Activated CD4-positive, alpha-beta T cell treated with anti-CD3 and anti-CD28 coated beads, Interleukin-2, amount 10 ng/mL, durations not matched to agents 7 days and 5 days (primary cell): ENCODE measurements at regions not wholly inside any gene's neighbourhood (a gene's known extent, or its start where the extent isn't known, plus 50 kb on each side); places are given as distances from the start of the nearest gene placed in this dataset.
"Not testable (repeated sequence)": the region's sequence is repeated elsewhere in the genome, so short reads cannot be mapped to it uniquely, and the experiment has no call there.

Source experiments
- CTCF ChIA-PET: fragments of 350-600 bp; sonication (Branson Sonifier 250); formaldehyde crosslinking; loops from one replicate; lab custom pipeline; 2021; ENCODE audit warnings: antibody characterized with exemption; lab: Charles Lee
- POLR2A ChIA-PET: fragments of 350-600 bp; sonication (Branson Sonifier 250); formaldehyde crosslinking; loops from one replicate; lab custom pipeline; 2021; ENCODE audit warnings: antibody characterized with exemption; lab: Charles Lee
- DNase-seq: peaks from one replicate; pipeline ENCODE4 v3.0.0-alpha.2; 2020
- H3K27ac Mint-ChIP-seq: one replicate; pipeline ENCODE4 v1.8.0; 2021; ENCODE audit warnings: mild to moderate bottlenecking, moderate library complexity, mixed read lengths
- H3K27me3 Mint-ChIP-seq: one replicate; pipeline ENCODE4 v1.8.0; 2021; ENCODE audit warnings: mixed read lengths
- H3K36me3 Mint-ChIP-seq: one replicate; pipeline ENCODE4 v1.8.0; 2021; ENCODE audit warnings: low read depth, mixed read lengths
- H3K4me1 Mint-ChIP-seq: one replicate; pipeline ENCODE4 v1.8.0; 2021; ENCODE audit warnings: mixed read lengths
- H3K4me3 Mint-ChIP-seq: one replicate; pipeline ENCODE4 v1.8.0; 2021; ENCODE audit warnings: mild to moderate bottlenecking, moderate library complexity, mixed read lengths
- H3K9me3 Mint-ChIP-seq: one replicate; pipeline ENCODE4 v1.8.0; 2021; ENCODE audit warnings: mixed read lengths

DNA sequence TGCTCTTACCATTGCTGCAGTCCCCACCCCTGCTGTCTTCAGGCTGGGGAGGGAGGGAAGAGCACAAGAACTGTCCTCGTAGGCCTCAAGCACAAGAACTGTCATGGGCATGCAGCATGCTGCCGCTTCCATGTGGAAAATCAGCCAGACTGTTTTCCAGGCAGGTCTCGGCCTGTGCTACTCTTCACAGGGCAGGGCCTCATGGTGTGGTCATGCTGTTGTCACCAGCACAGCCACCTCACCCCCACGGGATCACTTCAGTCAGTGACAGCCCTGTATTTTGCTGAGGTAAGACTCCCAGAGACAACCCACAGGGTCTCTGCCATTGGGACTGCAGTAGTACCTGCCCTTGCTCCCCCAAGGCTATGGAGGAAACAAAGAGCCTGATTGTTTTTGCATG is 205.3 kb downstream of the NAP1L3 start:
- ChIA-PET POLR2A (no interaction called here), CTCF (no interaction called here)
- Mint-ChIP-seq H3K4me3 (no peak overlapping the region), H3K9me3 (no peaks in the 10 kb centered on the region), H3K36me3 (no peaks in the 10 kb centered on the region), H3K4me1 (no peaks in the 10 kb centered on the region), H3K27ac (no peak overlapping the region), H3K27me3 (no peaks in the 10 kb centered on the region)
- no peak for DNase-seq

DNA sequence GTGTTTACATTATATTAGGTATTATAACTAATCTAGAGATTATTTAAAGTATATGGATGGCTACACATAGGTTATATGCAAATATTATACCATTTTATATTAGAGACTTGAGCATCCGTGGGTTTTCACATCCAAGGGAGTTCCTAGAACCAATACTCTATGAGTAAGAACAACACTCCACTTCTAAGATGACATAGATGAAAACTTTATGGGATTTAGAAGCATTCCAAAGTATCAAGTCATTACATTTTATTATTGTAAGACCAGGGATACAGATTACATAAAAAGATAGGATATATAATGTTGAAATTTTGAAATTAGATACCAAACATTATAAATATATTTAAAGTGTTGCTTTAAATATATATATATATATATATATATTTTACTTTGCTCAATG is 207.0 kb downstream of the NAP1L3 start:
- Mint-ChIP-seq H3K27ac (no peak overlapping the region), H3K4me3 (no peak overlapping the region), H3K4me1 (no peaks in the 10 kb centered on the region), H3K27me3 (no peaks in the 10 kb centered on the region), H3K9me3 (no peaks in the 10 kb centered on the region), H3K36me3 (no peaks in the 10 kb centered on the region)
- DNase-seq, result no peak
- ChIA-PET CTCF (no interaction called here), POLR2A (no interaction called here)

DNA sequence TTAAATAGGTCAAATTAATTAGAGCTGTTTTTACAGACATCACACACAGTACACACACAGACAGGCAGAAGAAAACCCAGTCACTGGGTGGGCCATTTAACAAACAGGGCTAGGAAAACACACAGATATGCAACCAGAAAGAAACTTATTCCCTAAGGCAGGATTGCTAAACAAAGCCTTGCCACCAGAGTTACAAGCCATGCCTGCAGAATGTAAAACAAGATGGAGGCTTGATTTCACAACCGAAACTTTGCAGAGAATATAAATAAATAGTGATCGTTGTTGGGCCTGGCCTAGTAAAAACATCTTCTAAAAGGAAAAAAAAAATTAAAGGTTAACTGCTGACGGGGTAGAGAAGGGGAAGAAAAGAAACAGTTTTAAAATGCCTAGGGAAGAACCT is 212.3 kb downstream of the NAP1L3 start:
- H3K36me3 Mint-ChIP-seq, result no peaks in the 10 kb centered on the region
- H3K9me3 Mint-ChIP-seq, result no peaks in the 10 kb centered on the region
- no peaks in the 10 kb centered on the region for H3K4me1 Mint-ChIP-seq
- no peak for DNase-seq
- H3K4me3 Mint-ChIP-seq, result no peak overlapping the region
- ChIA-PET POLR2A (no interaction called here), CTCF (no interaction called here)
- H3K27me3 Mint-ChIP-seq, result no peaks in the 10 kb centered on the region
- no peak overlapping the region for H3K27ac Mint-ChIP-seq

GRCh38 chrX:93454509-93454908 is 218.9 kb downstream of the NAP1L3 start:
- no peaks in the 10 kb centered on the region for H3K27me3 Mint-ChIP-seq
- CTCF ChIA-PET, result no interaction called here
- H3K4me3 Mint-ChIP-seq, result no peak overlapping the region
- DNase-seq, result no peak
- POLR2A ChIA-PET, result no interaction called here
- no peaks in the 10 kb centered on the region for H3K4me1 Mint-ChIP-seq
- peaks cover 4% of the 10 kb centered on the region for H3K9me3 Mint-ChIP-seq
- H3K36me3 Mint-ChIP-seq, result no peaks in the 10 kb centered on the region
- H3K27ac Mint-ChIP-seq, result no peak overlapping the region

- POLR2A ChIA-PET, H3K9me3 Mint-ChIP-seq, DNase-seq, H3K27ac Mint-ChIP-seq, H3K4me1 Mint-ChIP-seq, H3K36me3 Mint-ChIP-seq, H3K27me3 Mint-ChIP-seq, H3K4me3 Mint-ChIP-seq, CTCF ChIA-PET: not testable (repeated sequence)
Measured at GRCh38 chrX:93434721-93435120, 238.7 kb downstream of the NAP1L3 start.

- POLR2A ChIA-PET, result no interaction called here
- CTCF ChIA-PET, result no interaction called here
- H3K4me3 Mint-ChIP-seq, result no peak overlapping the region
- H3K4me1 Mint-ChIP-seq, result no peaks in the 10 kb centered on the region
- no peak for DNase-seq
- H3K9me3 Mint-ChIP-seq, result no peaks in the 10 kb centered on the region
- H3K27me3 Mint-ChIP-seq, result no peaks in the 10 kb centered on the region
- no peaks in the 10 kb centered on the region for H3K36me3 Mint-ChIP-seq
- no peak overlapping the region for H3K27ac Mint-ChIP-seq
Measured at GRCh38 chrX:93428497-93428896, 244.9 kb downstream of the NAP1L3 start.

GRCh38 chrX:93422693-93423092 is 250.7 kb downstream of the NAP1L3 start:
- peak; percentile 6 for DNase-seq
- no peaks in the 10 kb centered on the region for H3K9me3 Mint-ChIP-seq
- no peaks in the 10 kb centered on the region for H3K36me3 Mint-ChIP-seq
- H3K27ac Mint-ChIP-seq, result no peak overlapping the region
- no peaks in the 10 kb centered on the region for H3K27me3 Mint-ChIP-seq
- no peak overlapping the region for H3K4me3 Mint-ChIP-seq
- H3K4me1 Mint-ChIP-seq, result no peaks in the 10 kb centered on the region
- ChIA-PET POLR2A (no interaction called here), CTCF (no interaction called here)

GRCh38 chrX:93420525-93421082 is 252.8 kb downstream of the NAP1L3 start:
- Mint-ChIP-seq H3K4me3 (no peak overlapping the region), H3K9me3 (no peaks in the 10 kb centered on the region), H3K4me1 (no peaks in the 10 kb centered on the region), H3K36me3 (no peaks in the 10 kb centered on the region), H3K27ac (no peak overlapping the region), H3K27me3 (no peaks in the 10 kb centered on the region)
- no peak for DNase-seq
- ChIA-PET POLR2A (no interaction called here), CTCF (no interaction called here)

DNA sequence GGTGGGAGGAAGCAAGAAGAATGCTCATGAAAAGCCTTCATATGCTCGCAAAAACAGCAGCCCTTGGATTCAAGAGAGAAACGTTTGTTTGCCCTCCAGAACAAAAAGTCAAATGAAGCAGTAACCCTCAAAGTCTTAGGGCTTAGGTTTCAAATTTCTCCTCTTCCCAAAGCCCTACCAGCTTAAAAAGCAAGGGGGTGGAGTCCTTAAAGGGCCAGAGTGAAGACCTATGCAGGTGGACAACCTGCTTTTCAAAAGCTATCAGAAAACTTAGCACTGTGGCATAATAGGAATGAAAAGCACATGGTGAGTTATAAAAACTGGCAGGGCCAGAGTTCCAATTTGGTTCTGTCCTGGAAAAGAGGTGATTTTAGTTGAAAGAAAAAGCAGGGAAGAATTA is 253.3 kb downstream of the NAP1L3 start:
- ChIA-PET CTCF (no interaction called here), POLR2A (no interaction called here)
- no peaks in the 10 kb centered on the region for H3K4me1 Mint-ChIP-seq
- no peak overlapping the region for H3K27ac Mint-ChIP-seq
- H3K27me3 Mint-ChIP-seq, result no peaks in the 10 kb centered on the region
- H3K9me3 Mint-ChIP-seq, result no peaks in the 10 kb centered on the region
- no peaks in the 10 kb centered on the region for H3K36me3 Mint-ChIP-seq
- H3K4me3 Mint-ChIP-seq, result no peak overlapping the region
- no peak for DNase-seq

- Mint-ChIP-seq H3K4me3 (no peak overlapping the region), H3K4me1 (no peaks in the 10 kb centered on the region), H3K27ac (no peak overlapping the region), H3K9me3 (no peaks in the 10 kb centered on the region), H3K27me3 (no peaks in the 10 kb centered on the region), H3K36me3 (no peaks in the 10 kb centered on the region)
- DNase-seq, result no peak
- CTCF ChIA-PET, result no interaction called here
- POLR2A ChIA-PET, result no interaction called here
Measured at GRCh38 chrX:93419642-93420041, 253.7 kb downstream of the NAP1L3 start.

- ChIA-PET CTCF (no interaction called here), POLR2A (no interaction called here)
- Mint-ChIP-seq H3K27me3 (no peaks in the 10 kb centered on the region), H3K9me3 (peaks cover 7% of the 10 kb centered on the region), H3K4me1 (no peaks in the 10 kb centered on the region), H3K36me3 (no peaks in the 10 kb centered on the region), H3K4me3 (no peak overlapping the region), H3K27ac (no peak overlapping the region)
- no peak for DNase-seq
Measured at GRCh38 chrX:93404121-93404520, 269.3 kb downstream of the NAP1L3 start.

DNA sequence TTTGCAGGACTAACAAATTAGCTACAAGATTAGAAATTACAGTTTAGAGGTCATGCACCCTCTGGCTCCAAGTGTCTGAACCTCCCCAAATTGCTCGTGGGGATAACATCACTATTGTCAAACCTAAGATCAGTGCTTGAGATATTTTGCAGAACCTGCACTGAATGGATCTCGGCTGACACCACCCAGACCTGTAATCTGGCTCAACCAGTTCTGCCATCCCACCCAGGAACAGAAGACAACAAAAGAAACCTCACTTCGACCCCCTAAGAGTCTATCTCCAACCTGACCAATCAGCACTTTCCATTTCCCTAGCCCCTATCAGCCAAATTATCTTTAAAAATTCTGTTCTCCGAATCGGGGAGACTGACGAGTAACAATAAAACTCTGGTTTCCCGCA is 318.7 kb downstream of the NAP1L3 start:
- POLR2A ChIA-PET, result no interaction called here
- H3K36me3 Mint-ChIP-seq, result no peaks in the 10 kb centered on the region
- no peak overlapping the region for H3K4me3 Mint-ChIP-seq
- H3K27me3 Mint-ChIP-seq, result no peaks in the 10 kb centered on the region
- no peaks in the 10 kb centered on the region for H3K9me3 Mint-ChIP-seq
- CTCF ChIA-PET, result no interaction called here
- no peak for DNase-seq
- no peaks in the 10 kb centered on the region for H3K4me1 Mint-ChIP-seq
- no peak overlapping the region for H3K27ac Mint-ChIP-seq

DNA sequence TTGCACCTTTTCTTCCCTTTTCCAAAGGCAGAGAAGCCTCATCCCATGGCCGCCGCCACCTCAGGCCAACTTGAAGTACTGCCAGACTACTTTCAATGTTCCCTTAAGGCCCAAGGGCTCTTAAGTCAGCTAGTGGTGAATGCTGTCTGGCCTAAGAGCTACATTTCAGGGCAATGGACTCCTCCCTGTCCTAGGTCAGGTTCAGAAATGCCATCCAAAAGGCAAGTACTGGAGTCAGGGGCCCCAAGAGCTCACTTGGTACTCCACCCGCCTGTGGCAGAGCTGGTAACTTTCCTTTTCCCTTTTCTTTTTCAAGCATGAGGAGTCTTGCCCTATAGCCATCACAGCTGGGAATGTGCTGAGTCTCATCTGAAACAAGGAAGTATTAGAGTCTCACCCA is 327.1 kb downstream of the NAP1L3 start:
- H3K4me3 Mint-ChIP-seq, result no peak overlapping the region
- no peaks in the 10 kb centered on the region for H3K4me1 Mint-ChIP-seq
- no peak for DNase-seq
- no peaks in the 10 kb centered on the region for H3K27me3 Mint-ChIP-seq
- ChIA-PET POLR2A (no interaction called here), CTCF (no interaction called here)
- H3K9me3 Mint-ChIP-seq, result no peaks in the 10 kb centered on the region
- no peaks in the 10 kb centered on the region for H3K36me3 Mint-ChIP-seq
- no peak overlapping the region for H3K27ac Mint-ChIP-seq

DNA sequence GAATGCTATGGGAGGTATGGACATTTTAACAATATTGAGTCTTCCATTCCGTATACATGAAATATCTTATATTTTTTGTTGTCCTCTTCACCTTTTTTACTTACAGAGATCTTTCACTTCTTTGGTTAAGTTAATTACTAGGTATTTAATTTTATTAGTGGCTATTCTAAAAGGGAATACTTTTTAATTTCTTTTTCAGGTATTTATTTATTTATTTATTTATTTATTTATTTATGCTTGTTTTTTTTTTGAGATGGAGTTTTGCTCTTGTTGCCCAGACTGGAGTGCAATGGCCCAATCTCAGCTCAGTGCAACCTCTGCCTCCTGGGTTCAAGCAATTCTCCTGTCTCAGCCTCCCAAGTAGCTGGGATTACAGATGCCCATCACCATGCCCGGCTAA is 329.1 kb downstream of the NAP1L3 start:
- POLR2A ChIA-PET, H3K9me3 Mint-ChIP-seq, H3K27me3 Mint-ChIP-seq, DNase-seq, CTCF ChIA-PET, H3K27ac Mint-ChIP-seq, H3K4me1 Mint-ChIP-seq, H3K36me3 Mint-ChIP-seq, H3K4me3 Mint-ChIP-seq: not testable (repeated sequence)
